Endodermal cell (in vitro differentiated cells): ENCODE measurements at regions not wholly inside any gene's neighbourhood (a gene's known extent, or its start where the extent isn't known, plus 50 kb on each side); places are given as distances from the start of the nearest gene placed in this dataset.

Source experiments
- DNase-seq: peaks from one replicate; pipeline ENCODE4 v3.0.0-alpha.2; 2017
- H3K27ac ChIP-seq: 2 replicates; pipeline ENCODE4 v1.5.1; 2013; ENCODE audit warnings: mild to moderate bottlenecking, low read depth, low read length, moderate library complexity
- H3K27me3 ChIP-seq: 2 replicates; pipeline ENCODE4 v1.6.1; 2013; ENCODE audit warnings: mild to moderate bottlenecking, low read length, moderate library complexity; ENCODE audit not compliant: insufficient read depth, control insufficient read depth, poor library complexity, severe bottlenecking
- H3K36me3 ChIP-seq: 2 replicates; pipeline ENCODE4 v1.7.0; 2013; ENCODE audit warnings: mild to moderate bottlenecking, low read length, moderate library complexity; ENCODE audit not compliant: control insufficient read depth, insufficient read depth
- H3K4me1 ChIP-seq: one replicate; pipeline ENCODE4 v1.7.0; 2013; ENCODE audit warnings: low read length; ENCODE audit not compliant: control insufficient read depth, insufficient read depth
- H3K4me3 ChIP-seq: 2 replicates; pipeline ENCODE4 v1.5.1; 2013; ENCODE audit warnings: mild to moderate bottlenecking, low read length, moderate library complexity
- H3K9ac ChIP-seq: 2 replicates; pipeline ENCODE4 v1.6.1; 2013; ENCODE audit warnings: mild to moderate bottlenecking, low read length, moderate library complexity; ENCODE audit not compliant: poor library complexity, severe bottlenecking; ENCODE audit errors: extremely low read depth
- H3K9me3 ChIP-seq: 2 replicates; pipeline ENCODE4 v1.6.1; 2013; ENCODE audit warnings: mild to moderate bottlenecking, low read length, moderate library complexity; ENCODE audit not compliant: control insufficient read depth
- H3K27ac Mint-ChIP-seq: 2 replicates; pipeline ENCODE4 v1.8.0; 2020; ENCODE audit warnings: mixed read lengths
- H3K27me3 Mint-ChIP-seq: 2 replicates; pipeline ENCODE4 v1.8.0; 2021; ENCODE audit warnings: mild to moderate bottlenecking, mixed read lengths; ENCODE audit not compliant: insufficient read depth
- H3K36me3 Mint-ChIP-seq: 2 replicates; pipeline ENCODE4 v1.8.0; 2020; ENCODE audit warnings: low read depth, mixed read lengths
- H3K4me1 Mint-ChIP-seq: 2 replicates; pipeline ENCODE4 v1.8.0; 2020; ENCODE audit warnings: mixed read lengths
- H3K4me3 Mint-ChIP-seq: 2 replicates; pipeline ENCODE4 v1.8.0; 2020; ENCODE audit warnings: mild to moderate bottlenecking, moderate library complexity, mixed read lengths
- H3K9me3 Mint-ChIP-seq: 2 replicates; pipeline ENCODE4 v1.8.0; 2020; ENCODE audit warnings: mild to moderate bottlenecking, mixed read lengths
- WGBS, 2 experiments: methylation state at CpG; one replicate each; pipeline versions ENCODE4 v1.1.5 to v1.1.7; 2013; ENCODE audit warnings: missing lambda C conversion rate in 2 of 2, mixed read lengths in 1 of 2; ENCODE audit not compliant: insufficient coverage in 1 of 2, insufficient read length in 1 of 2; 5-methylcytosine and 5-hydroxymethylcytosine counted together
- TF ChIP-seq, protein P1 (sequence below): fragments of 200-600 bp; sonication (generic); conservative IDR thresholded peaks from 2 replicates; pipeline ENCODE4 v1.5.0; 2021; ENCODE audit warnings: antibody characterized with exemption, mild to moderate bottlenecking

DNA sequence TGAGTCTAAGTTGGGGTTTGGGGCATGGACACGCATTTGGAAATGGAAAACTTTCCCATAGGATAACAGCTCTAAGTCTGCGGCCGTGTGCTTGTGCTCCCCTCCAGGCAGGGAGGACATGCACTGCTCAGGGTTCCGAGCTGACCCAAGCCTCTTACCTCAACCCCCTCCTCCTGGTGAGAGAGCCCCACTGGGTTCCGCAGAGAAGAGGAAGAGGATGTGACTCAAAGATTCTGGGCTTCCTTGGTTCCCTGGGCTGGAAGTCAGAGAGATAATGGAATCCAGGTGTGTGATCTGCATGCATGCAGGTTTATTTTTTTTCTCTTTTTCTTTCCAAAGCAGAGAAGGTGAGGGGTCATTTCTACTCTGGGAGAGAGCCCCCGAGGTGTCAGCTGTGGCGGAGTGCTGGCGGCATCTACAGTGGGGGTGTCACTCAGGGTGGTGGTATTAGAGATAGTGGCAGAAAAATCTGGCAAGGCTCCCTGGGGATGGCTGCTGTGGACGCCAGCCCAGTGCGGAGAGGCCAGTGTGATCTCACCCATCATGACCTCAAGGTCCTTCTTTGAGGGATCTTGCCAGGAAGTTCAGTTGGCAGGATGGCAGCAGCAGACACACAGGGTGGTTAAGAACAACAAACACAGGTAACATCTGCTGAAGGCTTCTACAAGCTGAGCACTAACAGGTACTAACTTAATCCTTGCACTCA lies 168.7 kb upstream of the HAND2 start:
- DNase-seq = no peak
- Histone ChIP-seq H3K9me3 (no peaks in the 10 kb centered on the region), H3K27ac (no peak overlapping the region), H3K36me3 (no peaks in the 10 kb centered on the region), H3K4me3 (no peak overlapping the region), H3K27me3 (no peaks in the 10 kb centered on the region), H3K9ac (no peak overlapping the region), H3K4me1 (no peaks in the 10 kb centered on the region)
- Mint-ChIP-seq H3K36me3 (no peaks in the 10 kb centered on the region), H3K4me3 (no peak overlapping the region), H3K9me3 (no peaks in the 10 kb centered on the region), H3K27ac (no peak overlapping the region), H3K4me1 (no peaks in the 10 kb centered on the region), H3K27me3 (no peaks in the 10 kb centered on the region)
- WGBS, 2 experiments = 82 to 85% methylated on average over 3 to 10 of the region's 10 CpGs
- TF ChIP-seq, protein P1, sequence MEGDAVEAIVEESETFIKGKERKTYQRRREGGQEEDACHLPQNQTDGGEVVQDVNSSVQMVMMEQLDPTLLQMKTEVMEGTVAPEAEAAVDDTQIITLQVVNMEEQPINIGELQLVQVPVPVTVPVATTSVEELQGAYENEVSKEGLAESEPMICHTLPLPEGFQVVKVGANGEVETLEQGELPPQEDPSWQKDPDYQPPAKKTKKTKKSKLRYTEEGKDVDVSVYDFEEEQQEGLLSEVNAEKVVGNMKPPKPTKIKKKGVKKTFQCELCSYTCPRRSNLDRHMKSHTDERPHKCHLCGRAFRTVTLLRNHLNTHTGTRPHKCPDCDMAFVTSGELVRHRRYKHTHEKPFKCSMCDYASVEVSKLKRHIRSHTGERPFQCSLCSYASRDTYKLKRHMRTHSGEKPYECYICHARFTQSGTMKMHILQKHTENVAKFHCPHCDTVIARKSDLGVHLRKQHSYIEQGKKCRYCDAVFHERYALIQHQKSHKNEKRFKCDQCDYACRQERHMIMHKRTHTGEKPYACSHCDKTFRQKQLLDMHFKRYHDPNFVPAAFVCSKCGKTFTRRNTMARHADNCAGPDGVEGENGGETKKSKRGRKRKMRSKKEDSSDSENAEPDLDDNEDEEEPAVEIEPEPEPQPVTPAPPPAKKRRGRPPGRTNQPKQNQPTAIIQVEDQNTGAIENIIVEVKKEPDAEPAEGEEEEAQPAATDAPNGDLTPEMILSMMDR = no peak

DNA sequence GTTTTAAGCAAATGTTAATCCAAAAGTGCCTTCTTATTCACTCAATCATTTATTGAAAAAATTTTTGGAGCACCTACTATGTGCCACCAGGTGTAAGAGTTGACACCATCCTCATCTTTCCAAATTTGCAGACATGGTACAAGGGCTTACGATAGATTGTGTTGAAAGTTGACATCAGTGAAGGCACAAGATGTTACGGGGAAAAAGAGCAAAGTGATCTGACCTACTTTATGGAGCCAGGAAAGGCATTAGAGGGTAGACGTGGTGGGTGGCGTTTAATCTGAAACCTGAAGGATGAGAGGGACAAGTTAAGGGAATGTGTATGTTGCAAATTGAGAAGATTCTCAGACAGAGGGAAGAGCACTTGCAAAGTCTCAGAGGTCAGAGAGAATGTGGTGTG lies 167.8 kb upstream of the HAND2 start:
- Histone ChIP-seq H3K27me3 (no peaks in the 10 kb centered on the region), H3K4me3 (no peak overlapping the region), H3K9me3 (no peaks in the 10 kb centered on the region), H3K36me3 (no peaks in the 10 kb centered on the region), H3K27ac (no peak overlapping the region), H3K4me1 (no peaks in the 10 kb centered on the region), H3K9ac (no peak overlapping the region)
- Mint-ChIP-seq H3K4me1 (no peaks in the 10 kb centered on the region), H3K27me3 (no peaks in the 10 kb centered on the region), H3K27ac (no peak overlapping the region), H3K4me3 (no peak overlapping the region), H3K9me3 (no peaks in the 10 kb centered on the region), H3K36me3 (no peaks in the 10 kb centered on the region)
- 72 to 82% methylated on average over 4 of the region's 4 CpGs for WGBS, 2 experiments
- TF ChIP-seq, protein P1 = no peak
- no peak for DNase-seq

DNA sequence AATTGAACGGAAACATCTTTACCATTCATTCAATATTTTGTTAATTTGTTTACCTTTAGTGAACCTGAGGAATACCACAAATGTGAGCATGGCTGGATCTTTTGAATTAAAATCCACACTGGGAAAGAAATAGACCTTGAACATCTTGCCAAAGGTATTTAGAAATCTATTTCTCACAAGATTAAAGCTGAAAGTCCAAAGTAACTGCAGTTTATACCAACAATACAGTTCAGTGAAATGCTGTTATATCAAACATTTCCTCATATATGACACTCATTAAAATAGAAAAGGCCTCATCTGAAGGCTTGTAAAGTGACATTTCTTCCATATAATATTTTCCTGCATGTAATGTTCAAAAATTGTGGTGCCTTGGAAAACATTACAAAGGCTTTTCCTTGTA lies 166.5 kb upstream of the HAND2 start:
- H3K36me3 Mint-ChIP-seq = no peaks in the 10 kb centered on the region
- no peaks in the 10 kb centered on the region for H3K9me3 Mint-ChIP-seq
- H3K4me1 Mint-ChIP-seq = no peaks in the 10 kb centered on the region
- H3K27me3 Mint-ChIP-seq = no peaks in the 10 kb centered on the region
- no peak overlapping the region for H3K4me3 Mint-ChIP-seq
- DNase-seq = no peak
- Histone ChIP-seq H3K9me3 (no peaks in the 10 kb centered on the region), H3K36me3 (no peaks in the 10 kb centered on the region), H3K9ac (no peak overlapping the region), H3K4me1 (no peaks in the 10 kb centered on the region), H3K27ac (no peak overlapping the region), H3K27me3 (no peaks in the 10 kb centered on the region), H3K4me3 (no peak overlapping the region)
- no peak overlapping the region for H3K27ac Mint-ChIP-seq
- TF ChIP-seq, protein P1 = no peak
- WGBS, 2 experiments = 100% methylated on average over 1 of the region's 1 CpG; no CpG with 5 or more reads in 1 of the 2 experiments
